ENCODE measurements at regions not wholly inside any gene's neighbourhood (a gene's known extent, or its start where the extent isn't known, plus 50 kb on each side); places are given as distances from the start of the nearest gene placed in this dataset.

DNA sequence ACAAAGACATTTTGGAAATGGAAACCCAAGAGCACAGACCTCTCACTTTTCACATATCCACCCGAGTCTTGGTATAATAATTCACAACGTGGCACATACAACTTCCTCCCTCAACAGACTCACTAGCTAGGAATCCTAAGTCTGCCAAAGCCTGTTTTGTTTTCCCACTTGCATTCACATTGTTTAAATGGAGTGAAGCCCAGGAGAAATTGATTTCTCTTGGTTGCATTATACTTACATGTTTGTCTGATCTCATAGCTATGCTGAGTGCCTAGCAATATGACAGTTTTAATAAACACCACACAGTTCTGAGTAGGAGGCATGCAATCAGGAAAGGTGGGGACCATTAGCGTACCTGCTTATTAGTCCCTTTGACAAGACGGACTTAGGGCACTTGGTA, 348.6 kb upstream of the ADGRL4 start:
- no peak for TF ChIP-seq EZH2 (IDR thresholded peaks at IDR 0.05; ENCODE audit: borderline replicate concordance, low read depth, low read length, poor library complexity, severe bottlenecking)
- TF ChIP-seq, protein P1, sequence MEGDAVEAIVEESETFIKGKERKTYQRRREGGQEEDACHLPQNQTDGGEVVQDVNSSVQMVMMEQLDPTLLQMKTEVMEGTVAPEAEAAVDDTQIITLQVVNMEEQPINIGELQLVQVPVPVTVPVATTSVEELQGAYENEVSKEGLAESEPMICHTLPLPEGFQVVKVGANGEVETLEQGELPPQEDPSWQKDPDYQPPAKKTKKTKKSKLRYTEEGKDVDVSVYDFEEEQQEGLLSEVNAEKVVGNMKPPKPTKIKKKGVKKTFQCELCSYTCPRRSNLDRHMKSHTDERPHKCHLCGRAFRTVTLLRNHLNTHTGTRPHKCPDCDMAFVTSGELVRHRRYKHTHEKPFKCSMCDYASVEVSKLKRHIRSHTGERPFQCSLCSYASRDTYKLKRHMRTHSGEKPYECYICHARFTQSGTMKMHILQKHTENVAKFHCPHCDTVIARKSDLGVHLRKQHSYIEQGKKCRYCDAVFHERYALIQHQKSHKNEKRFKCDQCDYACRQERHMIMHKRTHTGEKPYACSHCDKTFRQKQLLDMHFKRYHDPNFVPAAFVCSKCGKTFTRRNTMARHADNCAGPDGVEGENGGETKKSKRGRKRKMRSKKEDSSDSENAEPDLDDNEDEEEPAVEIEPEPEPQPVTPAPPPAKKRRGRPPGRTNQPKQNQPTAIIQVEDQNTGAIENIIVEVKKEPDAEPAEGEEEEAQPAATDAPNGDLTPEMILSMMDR (conservative IDR thresholded peaks at IDR 0.05; ENCODE audit: low read depth, low read length): no peak

Measured in A673 (cell line).